Ascending aorta (tissue), 2 donors: ENCODE measurements at regions not wholly inside any gene's neighbourhood (a gene's known extent, or its start where the extent isn't known, plus 50 kb on each side); places are given as distances from the start of the nearest gene placed in this dataset.

Experiments used
- DNase-seq, 2 donors: peaks; one replicate each; pipeline ENCODE4 v3.0.0-alpha.2; 2019; ENCODE audit warnings: low spot score in 2 of 2
- H3K27ac ChIP-seq, 2 donors: fragments of 200-600 bp; sonication (generic); one replicate each; pipeline ENCODE4 v1.5.1; 2016 to 2017; ENCODE audit warnings: mild to moderate bottlenecking in 1 of 2
- H3K27me3 ChIP-seq: fragments of 200-600 bp; sonication (generic); one replicate; pipeline ENCODE4 v1.5.1; 2017
- H3K36me3 ChIP-seq, 2 donors: fragments of 200-600 bp; sonication (generic); one replicate each; pipeline ENCODE4 v1.5.1; 2016
- H3K4me1 ChIP-seq, 2 donors: fragments of 200-600 bp; sonication (generic); one replicate each; pipeline ENCODE4 v1.5.1; 2016 to 2017; ENCODE audit warnings: mild to moderate bottlenecking in 1 of 2
- H3K4me3 ChIP-seq, 2 donors: fragments of 200-600 bp; sonication (generic); one replicate each; pipeline ENCODE4 v1.5.1; 2016 to 2017; ENCODE audit warnings: mild to moderate bottlenecking in 1 of 2
- H3K9me3 ChIP-seq, 2 donors: fragments of 200-600 bp; sonication (generic); one replicate each; pipeline ENCODE4 v1.5.1; 2016
- intact Hi-C: fragments of 100-400 bp; cut with DNase I; formaldehyde crosslinking; loops from one replicate; pipeline ENCODE4 v1.15.1; 2023
- TF ChIP-seq, protein P1 (sequence below), 3 experiments: fragments of 200-600 bp in 2 of 3; fragments of 450-650 bp in 1 of 3; sonication (generic) in 2 of 3; IDR thresholded peaks; one replicate each; pipeline ENCODE4 v1.5.1; 2016 to 2019; ENCODE audit warnings: antibody characterized with exemption in 3 of 3, mild to moderate bottlenecking in 1 of 3, moderate library complexity in 1 of 3

DNA sequence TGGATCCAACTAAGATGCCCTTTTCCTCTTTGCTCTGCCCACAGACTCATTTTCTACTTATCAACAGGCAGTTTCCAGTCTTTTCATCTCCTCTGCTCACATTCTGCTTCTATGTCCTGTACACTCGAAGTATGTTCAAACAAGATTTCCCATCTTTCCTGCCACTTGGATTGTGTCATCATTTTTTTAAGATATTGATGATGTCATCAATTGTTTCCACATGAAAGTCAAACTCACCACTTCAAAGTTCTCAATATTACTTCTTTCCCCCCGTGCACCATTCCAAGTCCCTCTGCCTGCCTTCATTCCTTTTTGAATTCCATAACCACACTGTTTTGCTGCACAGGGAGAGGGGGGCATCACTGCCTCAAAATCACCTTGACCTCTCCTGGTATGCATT is 175.0 kb upstream of the RFX3 start:
- TF ChIP-seq, protein P1, sequence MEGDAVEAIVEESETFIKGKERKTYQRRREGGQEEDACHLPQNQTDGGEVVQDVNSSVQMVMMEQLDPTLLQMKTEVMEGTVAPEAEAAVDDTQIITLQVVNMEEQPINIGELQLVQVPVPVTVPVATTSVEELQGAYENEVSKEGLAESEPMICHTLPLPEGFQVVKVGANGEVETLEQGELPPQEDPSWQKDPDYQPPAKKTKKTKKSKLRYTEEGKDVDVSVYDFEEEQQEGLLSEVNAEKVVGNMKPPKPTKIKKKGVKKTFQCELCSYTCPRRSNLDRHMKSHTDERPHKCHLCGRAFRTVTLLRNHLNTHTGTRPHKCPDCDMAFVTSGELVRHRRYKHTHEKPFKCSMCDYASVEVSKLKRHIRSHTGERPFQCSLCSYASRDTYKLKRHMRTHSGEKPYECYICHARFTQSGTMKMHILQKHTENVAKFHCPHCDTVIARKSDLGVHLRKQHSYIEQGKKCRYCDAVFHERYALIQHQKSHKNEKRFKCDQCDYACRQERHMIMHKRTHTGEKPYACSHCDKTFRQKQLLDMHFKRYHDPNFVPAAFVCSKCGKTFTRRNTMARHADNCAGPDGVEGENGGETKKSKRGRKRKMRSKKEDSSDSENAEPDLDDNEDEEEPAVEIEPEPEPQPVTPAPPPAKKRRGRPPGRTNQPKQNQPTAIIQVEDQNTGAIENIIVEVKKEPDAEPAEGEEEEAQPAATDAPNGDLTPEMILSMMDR (IDR thresholded peaks at IDR 0.05): no peak
- no peak overlapping the region for H3K4me3 ChIP-seq
- DNase-seq: no peak
- H3K9me3 ChIP-seq: no peaks in the 10 kb centered on the region
- H3K36me3 ChIP-seq: no peaks in the 10 kb centered on the region
- H3K27me3 ChIP-seq: no peaks in the 10 kb centered on the region
- no peak overlapping the region for H3K27ac ChIP-seq
- no peaks in the 10 kb centered on the region for H3K4me1 ChIP-seq
- intact Hi-C loops: no loop called here

DNA sequence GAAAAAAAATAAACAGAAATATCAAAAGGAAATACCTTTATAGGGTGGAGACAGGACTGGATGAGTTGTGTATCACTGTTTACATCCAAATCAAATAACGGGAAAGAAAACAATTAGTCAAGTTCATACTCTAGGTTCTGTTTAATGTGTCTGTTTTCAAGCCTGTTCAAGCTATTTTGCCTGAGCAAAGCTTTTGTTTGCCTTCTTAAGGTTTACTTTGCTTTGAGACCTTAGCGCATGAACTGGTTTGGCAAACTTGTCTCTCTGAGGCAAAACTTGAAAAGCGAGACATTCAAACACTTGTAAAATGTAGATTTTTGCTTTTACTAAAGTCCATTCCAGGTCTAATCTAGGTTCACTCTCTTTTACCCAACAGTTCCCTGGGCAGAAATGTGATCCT is 174.1 kb upstream of the RFX3 start:
- Histone ChIP-seq H3K4me1 (no peaks in the 10 kb centered on the region), H3K36me3 (no peaks in the 10 kb centered on the region), H3K27me3 (no peaks in the 10 kb centered on the region), H3K9me3 (no peaks in the 10 kb centered on the region), H3K4me3 (no peak overlapping the region), H3K27ac (no peak overlapping the region)
- no peak for DNase-seq
- intact Hi-C loops: no loop called here
- TF ChIP-seq, protein P1 (IDR thresholded peaks at IDR 0.05): no peak

DNA sequence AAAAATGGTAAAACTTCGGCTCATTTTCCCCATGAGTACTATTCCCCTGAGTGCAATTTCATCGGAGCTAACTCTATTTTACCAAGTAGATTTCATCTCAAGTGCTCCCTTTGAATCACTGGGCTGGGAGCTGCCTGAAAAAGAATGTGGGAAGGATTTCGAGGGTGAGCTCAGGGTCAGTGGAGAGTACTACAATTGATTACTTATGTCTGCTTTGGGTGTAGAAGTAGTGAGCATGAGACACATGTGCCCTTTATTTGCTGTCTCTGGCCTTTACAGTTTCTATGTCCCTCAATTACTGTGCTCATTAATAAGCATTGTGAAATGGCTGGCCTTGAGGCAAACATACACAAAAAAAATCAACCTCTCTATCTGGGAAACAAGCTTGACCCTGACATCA is 172.7 kb upstream of the RFX3 start:
- DNase-seq: no peak
- intact Hi-C loops: no loop called here
- no peaks in the 10 kb centered on the region for H3K36me3 ChIP-seq
- H3K27ac ChIP-seq: no peak overlapping the region
- H3K27me3 ChIP-seq: no peaks in the 10 kb centered on the region
- H3K4me3 ChIP-seq: no peak overlapping the region
- H3K4me1 ChIP-seq: no peaks in the 10 kb centered on the region
- no peaks in the 10 kb centered on the region for H3K9me3 ChIP-seq
- TF ChIP-seq, protein P1 (IDR thresholded peaks at IDR 0.05): no peak

DNA sequence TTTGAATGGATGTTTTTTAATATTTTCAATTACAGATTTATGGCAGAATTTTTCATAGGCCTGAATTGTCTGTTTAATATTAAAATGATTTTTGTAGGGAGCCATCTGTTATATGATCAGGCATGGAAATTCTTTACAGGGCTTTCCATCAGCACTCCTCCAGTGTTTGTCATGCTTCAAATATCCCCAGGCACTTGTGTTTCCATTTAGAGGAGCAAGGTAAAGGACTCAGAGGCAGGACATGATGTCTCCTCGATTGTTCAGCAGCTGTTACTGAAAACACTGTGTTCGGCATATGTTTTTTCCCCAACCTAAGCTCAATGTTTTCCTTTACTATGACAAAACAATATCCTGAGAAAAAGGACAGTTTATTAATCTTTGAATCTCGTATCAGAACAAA is 172.3 kb upstream of the RFX3 start:
- Histone ChIP-seq H3K27ac (no peak overlapping the region), H3K27me3 (no peaks in the 10 kb centered on the region), H3K9me3 (no peaks in the 10 kb centered on the region), H3K4me3 (no peak overlapping the region), H3K4me1 (no peaks in the 10 kb centered on the region), H3K36me3 (no peaks in the 10 kb centered on the region)
- intact Hi-C loops: no loop called here
- TF ChIP-seq, protein P1 (IDR thresholded peaks at IDR 0.05): no peak
- no peak for DNase-seq

DNA sequence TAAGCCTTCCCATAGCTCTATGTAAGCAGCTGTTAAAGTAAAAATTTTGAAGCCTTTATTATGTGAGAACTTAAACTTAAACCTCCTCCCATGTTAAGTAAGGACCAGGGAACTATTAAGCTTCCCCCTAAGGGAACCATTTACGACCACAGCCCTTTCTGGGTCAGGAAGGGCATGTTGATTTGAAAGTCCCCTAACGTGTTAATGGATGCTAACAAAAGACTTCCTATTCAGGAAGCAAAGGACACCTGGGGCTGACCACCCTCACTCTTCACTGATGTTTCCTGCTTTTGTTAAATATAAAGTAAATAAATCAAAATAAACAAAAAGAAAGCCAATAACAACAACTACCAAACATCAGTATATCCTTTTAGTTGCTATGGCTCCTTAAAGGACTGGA is 170.6 kb upstream of the RFX3 start:
- intact Hi-C loops: no loop called here
- TF ChIP-seq, protein P1 (IDR thresholded peaks at IDR 0.05): no peak
- Histone ChIP-seq H3K27ac (no peak overlapping the region), H3K4me1 (no peaks in the 10 kb centered on the region), H3K27me3 (no peaks in the 10 kb centered on the region), H3K9me3 (no peaks in the 10 kb centered on the region), H3K36me3 (no peaks in the 10 kb centered on the region), H3K4me3 (no peak overlapping the region)
- DNase-seq: no peak

DNA sequence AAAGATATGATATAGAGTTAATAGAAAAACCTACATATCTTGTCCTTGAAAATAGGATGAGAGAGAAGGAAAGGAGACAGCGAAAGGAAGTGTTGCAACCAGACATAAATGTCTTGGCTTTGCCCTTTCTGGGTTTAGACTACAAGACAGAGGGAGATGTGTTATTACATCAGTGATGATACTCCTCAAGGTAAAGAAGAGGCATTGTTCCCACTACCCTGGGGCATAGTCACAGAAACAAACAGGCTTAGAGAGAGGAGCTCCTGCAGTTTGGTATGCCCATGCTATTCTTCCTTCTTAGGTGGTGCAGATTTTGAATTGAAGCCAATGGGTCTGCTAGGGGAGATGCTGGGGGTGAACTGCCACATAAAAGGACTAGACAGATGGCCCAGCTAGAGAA is 166.8 kb upstream of the RFX3 start:
- DNase-seq: no peak
- H3K27me3 ChIP-seq: no peaks in the 10 kb centered on the region
- TF ChIP-seq, protein P1 (IDR thresholded peaks at IDR 0.05): no peak
- H3K4me3 ChIP-seq: no peak overlapping the region
- H3K36me3 ChIP-seq: no peaks in the 10 kb centered on the region
- no peaks in the 10 kb centered on the region for H3K9me3 ChIP-seq
- H3K4me1 ChIP-seq: no peaks in the 10 kb centered on the region
- intact Hi-C loops: no loop called here
- no peak overlapping the region for H3K27ac ChIP-seq
